HG02840 (cell line): ENCODE measurements at regions not wholly inside any gene's neighbourhood (a gene's known extent, or its start where the extent isn't known, plus 50 kb on each side); places are given as distances from the start of the nearest gene placed in this dataset.
"Not testable (repeated sequence)": the region's sequence is repeated elsewhere in the genome, so short reads cannot be mapped to it uniquely, and the experiment has no call there.

Experiments
- ATAC-seq: cut with Tn5 transposase; IDR thresholded peaks from one replicate; pipeline ENCODE4 v1.9.1; 2021; ENCODE audit warnings: mild to moderate bottlenecking, moderate library complexity, moderate number of reproducible peaks; ENCODE audit not compliant: unreplicated experiment, low FRiP score

DNA sequence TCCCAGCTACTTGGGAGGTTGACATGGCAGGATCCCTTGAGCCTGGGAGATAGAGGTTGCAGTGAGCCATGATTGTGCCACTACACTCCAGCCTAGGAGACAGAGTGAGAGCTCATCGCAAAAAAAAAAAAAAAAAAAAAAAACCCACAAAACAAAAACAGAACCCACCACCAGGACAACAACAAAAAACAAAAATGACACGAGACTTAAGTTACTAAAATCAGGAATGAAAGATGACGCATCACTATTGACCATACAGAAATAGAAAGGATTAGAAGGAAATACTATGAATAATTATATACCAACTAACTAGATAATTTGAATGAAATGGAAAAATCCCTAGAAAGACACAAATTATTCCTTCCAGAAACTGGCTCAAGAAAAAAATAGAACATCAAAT lies 432.4 kb upstream of the PMFBP1 start:
- no peak for ATAC-seq

DNA sequence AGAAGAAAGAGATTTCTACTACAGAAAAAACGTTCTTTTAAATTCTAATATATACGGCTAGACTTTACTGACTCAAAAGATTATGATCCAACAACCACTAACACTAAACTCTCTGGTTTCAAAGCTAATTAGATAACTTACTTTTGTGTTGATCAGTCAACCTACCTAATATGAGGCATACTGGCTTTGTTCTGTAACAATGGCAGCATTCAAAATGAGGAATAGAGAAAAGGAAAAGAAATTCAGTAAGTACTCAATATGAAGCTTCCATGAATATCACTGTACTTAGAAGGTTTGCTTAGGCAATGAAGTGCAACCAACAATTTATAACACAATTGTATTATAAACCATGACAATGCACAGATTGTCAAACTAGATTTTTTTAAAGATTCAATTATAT lies 430.5 kb upstream of the PMFBP1 start:
- no peak for ATAC-seq

DNA sequence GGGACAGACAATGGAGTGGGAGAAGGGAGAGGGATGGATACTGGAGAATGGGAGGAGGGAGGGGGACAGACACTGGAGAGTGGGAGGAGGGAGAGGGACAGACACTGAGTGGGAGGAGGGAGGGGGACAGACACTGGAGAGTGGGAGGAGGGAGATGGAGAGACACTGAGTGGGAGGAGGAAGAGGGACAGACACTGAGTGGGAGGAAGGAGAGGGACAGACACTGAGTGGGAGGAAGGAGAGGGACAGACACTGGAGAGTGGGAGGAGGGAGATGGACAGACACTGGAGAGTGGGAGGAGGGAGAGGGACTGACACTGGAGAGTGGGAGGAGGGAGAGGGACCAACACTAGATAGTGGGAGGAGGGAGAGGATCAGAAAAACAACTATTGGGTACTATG lies 426.7 kb upstream of the PMFBP1 start:
- ATAC-seq = no peak

DNA sequence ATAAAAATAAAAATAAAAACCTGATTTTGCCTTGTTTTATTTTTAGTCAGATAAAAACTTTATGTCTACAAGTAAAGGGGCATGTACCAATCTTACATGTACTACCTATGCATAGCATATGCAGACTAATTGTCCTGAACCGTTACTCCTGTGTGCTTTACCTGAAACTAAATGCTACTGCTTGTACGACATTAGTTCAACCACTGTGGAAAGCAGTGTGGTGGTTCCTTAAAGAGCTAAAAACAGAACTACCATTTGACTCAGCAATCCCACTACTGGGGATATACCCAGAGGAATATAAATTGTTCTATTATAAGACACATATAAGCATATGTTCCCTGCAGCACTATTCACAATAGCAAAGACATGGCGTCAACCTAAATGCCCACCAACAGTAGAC lies 426.0 kb upstream of the PMFBP1 start:
- no peak for ATAC-seq

DNA sequence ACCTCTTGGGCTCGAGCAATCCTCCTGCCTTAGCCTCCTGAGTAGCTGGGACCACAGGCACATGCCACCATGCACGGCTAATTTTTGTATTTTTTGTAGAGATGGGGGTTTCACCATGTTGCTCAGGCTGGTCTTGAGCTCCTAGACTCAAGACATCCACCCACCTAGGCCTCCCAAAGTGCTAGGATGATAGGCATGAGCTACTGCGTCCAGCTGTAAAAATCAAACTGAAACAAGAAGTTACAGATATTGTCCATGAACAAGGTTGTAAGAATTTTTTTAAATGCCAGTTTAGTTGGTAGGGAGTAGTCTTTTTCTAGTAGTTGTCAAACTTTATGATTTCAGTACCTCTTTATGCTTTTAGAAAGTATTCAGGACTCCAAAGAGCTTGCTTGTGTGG lies 424.4 kb upstream of the PMFBP1 start:
- ATAC-seq = no peak

DNA sequence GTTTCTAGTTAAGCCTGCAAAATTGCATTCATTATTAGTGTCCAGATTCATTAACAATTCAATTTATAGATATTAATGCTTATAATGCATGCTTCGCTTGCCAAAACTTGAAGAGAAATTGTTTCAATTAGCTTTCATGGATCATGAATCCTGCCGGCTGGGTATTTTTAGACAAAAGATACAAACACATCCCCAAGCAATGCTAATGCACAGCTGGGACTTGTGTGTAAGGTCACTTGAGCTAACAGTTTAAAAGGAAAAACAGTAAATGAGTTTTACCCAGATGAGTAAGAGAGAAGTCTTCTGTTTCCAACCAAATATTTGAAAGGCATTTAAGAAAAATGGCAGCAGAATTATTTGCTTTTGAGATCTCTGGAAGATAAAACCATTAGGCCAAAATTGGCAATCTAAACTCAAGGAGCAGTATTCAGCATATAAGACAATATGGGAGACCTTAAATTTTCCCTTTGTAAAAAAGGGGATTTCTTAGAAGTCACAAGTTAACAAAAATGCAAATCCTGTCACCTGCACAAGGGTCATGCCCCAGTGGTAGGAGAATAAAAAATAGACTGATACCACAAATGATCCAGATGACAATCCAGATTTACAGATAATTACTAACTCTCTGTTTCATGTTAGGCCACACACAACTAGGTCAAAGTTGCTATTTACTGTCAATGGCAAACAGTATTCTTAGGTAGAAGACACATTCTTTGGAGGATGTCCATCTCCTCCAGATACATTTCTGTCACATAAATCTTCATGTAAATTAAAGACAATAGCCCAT lies 418.4 kb upstream of the PMFBP1 start:
- peak; percentile 80 for ATAC-seq

DNA sequence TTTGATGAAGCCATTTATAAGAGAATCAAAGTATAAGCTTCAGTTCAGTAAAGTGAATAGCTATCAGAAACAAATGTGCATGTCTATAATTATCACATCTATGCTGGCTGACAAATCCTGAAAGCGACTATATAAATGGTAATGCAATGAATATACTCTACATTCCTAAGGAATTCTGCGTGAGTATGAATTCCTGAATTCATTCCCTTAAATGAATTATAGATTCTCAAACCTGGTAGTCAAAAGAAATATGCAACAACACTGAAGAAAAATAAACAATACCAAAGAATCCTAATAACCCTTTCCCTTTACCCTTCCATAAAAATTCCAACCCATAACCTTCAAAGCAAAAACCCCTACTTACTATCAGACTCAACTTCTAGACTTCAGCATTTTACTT lies 416.6 kb upstream of the PMFBP1 start:
- no peak for ATAC-seq

DNA sequence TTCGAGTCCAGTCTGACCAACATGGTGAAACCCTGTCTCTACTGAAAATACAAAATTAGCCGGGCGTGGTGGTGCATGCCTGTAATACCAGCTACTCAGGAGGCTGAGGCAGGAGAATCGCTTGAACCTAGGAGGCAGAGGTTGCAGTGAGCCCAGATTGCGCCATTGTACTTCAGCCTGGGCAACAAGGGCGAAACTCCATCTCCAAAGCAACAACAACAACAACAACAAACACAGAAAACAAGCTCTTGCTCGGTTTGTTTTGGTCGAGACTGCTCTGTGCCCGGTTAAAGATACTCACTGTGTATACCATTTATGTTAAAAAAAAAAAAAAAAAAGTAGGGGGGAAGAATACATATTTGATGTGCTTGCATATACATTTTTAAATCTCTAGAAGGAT lies 406.1 kb upstream of the PMFBP1 start:
- not testable (repeated sequence) for ATAC-seq

DNA sequence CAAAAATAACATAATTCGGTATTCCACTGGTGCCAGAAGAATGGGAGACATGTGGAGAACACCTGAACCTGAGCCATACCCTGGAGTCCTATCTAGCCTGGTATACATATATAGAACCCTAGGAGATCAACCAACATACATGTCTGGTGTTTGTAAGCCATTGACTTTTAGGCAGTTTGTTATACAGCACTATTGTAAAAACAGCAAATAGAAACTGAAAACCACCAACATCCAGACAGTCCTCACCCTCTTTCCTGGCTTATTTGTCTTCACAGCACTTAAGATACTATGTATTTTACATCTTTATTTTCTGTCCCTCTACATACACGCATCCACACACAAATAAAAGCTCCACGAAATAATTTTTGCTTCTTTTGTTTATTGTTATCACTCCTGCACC lies 404.2 kb upstream of the PMFBP1 start:
- ATAC-seq = no peak

DNA sequence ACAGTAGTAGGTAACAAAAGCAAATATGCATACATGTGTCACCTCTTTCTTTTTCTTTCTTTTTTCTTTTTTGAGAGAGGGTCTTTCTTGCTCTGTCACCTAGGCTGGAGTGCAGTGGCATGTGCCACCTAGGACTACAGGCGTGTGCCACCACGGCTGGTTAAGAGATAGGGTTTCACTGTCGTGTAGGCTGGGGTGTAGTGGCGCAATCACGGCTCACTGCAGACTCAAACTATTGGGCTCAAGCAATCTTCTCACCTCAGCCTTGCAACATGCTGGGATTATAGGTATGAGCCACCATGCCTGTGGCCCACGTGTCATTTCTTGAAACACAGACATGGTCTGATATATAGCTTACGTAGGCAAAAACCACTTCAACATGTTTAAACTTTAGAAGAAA lies 397.7 kb upstream of the PMFBP1 start:
- no peak for ATAC-seq

DNA sequence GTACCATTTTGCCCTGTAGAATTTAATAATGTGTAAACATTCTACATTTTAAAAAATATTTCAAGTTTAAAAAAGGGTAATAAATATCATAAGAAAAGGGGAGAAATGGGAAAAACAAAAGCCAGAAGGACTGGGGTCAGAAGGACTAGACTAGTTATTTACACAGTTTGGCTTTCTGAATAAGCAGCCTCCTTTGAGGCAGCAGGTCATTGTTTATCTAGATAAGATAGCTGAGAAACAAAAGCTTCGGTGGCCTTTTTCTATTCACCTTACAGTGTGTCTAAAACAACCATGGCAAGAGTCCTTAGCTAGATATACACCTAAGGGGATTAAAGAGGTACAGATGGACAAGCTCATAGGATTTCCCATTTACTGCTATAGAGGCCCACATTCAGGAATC lies 396.5 kb upstream of the PMFBP1 start:
- ATAC-seq = no peak

DNA sequence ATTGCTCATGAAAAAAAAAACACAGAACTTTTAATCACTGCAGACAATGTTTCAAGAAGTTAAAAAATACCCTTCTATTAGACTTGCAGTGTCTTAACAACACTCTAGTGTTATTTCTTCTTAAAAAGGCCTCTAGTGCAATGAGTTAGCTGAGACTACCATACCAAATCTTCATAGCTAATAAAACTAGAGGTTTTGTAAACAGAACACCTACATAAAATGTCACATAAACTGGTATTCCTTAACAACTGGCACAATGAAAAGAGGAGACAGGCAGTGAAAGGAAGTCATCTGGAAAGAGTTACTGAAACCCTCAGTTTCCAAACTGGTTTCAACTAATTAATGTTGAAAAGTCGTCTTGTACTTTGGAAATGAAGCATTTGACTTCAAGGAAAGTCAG lies 394.2 kb upstream of the PMFBP1 start:
- no peak for ATAC-seq

DNA sequence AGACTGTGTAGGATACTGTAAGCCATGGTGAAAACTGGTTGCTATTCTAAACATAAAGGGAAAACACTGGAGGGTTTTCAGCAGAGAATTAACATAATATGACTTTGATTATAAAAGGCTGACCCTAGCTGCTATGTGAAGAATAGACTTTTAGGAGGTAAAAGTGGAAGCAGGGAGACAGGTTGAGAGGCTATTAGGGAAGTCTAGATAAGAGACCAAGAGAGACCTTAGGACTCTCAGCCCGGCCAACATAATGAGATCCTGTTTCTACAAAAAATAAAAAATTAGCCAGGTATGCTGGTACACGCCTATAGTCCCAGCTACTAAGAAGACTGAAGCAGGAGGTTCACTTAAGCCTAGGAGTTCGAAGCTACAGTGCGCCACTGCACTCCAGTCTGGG lies 393.2 kb upstream of the PMFBP1 start:
- no peak for ATAC-seq

DNA sequence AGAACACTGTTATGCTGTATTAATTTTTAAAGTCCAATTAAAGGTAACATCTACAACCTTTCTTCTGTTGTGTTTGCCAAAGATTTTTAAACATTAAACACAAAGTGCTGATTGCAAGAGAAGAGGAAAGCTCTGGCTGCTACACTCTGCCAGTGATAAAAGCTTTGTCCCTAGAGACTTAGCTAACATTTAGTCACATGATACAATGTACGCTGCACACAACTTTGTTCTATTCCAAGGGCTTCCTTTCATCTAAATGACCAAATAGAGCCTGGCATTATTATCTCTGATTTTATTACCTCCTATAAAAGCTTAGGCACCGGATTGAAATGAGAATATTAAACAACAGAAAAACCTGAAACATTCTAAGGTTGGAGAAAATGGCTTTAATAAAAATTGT lies 388.7 kb upstream of the PMFBP1 start:
- no peak for ATAC-seq

DNA sequence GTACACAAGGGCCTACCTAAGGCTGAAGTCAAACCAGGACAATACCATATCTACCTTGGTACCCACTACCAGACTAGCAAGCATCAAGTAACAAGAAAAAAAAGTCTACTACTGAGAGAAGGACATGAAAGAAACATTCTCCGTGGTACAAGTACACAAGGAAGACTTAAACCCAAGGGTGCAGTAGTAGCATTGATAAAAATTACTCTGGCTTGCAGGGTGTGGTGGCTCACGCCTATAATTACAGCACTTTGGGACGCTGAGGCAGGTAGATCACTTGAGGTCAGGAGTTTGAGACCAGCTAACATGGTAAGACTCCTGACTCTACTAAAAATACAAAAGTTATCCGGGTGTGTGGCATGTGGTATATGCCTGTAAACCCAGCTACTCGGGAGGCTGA lies 386.5 kb upstream of the PMFBP1 start:
- no peak for ATAC-seq

DNA sequence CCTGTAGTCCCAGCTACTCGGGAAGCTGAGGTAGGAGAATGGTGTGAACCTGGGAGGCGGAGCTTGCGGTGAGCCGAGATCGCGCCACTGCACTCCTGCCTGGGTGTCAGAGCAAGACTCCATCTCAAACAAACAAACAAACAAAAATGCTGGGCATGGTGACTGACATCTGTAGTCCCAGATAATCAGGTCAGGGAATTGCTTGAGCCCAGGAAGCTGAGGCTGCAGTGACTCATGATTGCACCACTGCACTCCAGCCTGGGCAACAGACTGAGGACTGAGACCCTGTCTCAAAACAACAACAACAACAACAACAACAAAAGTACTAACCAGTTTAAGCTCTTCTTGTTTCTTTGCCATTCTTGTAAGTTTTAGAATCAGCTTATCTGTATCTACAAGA lies 383.0 kb upstream of the PMFBP1 start:
- no peak for ATAC-seq

DNA sequence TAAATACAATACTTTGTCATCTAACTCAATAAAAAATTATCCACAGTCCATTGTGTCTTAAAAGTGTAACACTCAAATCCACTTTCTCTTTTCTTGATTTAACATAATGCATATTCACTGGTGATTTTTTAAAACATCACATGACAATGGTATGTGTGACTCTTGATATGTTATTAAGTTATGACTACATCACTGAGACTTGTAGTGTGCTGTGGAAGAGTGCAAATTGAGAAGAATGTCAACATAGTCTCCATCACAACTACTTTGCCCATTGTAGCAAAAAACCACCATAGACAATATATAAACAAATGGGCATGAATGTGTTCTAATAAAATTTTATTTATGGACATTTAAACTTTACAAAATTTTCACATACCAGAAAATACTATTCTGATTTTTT lies 380.7 kb upstream of the PMFBP1 start:
- ATAC-seq = no peak

DNA sequence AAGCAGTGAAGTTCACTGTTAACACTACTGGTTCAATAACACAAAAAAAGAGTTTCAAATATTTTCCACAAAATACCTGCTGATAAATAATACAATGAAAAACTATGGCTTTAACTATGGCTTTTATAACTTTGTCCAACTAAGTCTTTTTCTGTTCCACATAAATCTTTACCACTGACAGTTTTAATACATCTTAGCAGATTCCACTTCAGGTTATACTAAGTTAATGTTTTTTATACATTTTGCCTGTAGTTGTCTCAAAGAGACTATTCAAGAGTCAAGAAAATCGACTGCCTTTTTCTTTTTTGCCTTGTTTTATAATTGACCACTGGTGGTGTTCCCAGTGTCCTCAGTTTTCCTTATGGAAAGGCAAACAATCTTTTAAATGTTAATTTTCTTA lies 379.7 kb upstream of the PMFBP1 start:
- ATAC-seq = no peak

DNA sequence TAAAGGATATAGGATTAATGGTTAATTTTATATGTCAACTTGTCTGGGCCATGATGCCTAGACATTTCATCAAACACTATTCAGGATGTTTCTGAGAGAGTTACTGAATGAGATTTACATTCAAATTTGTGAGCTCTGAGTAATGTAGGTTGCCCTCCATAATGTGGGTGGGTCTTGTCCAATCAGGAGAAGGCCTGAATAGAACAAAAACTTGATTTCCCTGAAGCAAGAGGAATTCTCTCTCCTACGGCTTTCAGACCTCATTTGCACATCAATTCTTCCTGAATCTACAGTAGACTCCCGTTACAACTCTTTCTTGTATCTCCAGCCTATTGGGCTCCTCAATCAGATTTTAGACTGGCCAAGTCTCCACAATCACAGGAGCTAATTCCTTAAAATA lies 377.9 kb upstream of the PMFBP1 start:
- ATAC-seq = no peak

DNA sequence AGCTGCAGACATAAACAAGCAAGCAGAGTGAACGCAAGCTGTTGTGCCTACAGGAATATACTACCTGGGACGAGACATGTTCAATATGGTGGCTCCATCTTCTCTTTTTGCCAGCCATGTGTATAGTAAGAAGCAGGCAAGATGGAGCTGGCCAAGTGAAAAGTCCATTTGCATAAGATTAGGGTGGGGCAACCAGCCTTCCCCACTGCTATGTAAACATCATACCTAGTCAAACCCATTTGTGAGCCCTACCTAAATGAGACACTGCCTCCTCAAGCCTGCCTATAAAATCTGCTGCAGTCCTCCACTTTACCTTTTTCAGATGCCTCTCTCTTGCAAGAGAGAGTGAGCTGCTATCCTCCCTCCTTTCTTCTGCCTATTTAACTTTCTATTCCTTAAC lies 370.1 kb upstream of the PMFBP1 start:
- no peak for ATAC-seq

DNA sequence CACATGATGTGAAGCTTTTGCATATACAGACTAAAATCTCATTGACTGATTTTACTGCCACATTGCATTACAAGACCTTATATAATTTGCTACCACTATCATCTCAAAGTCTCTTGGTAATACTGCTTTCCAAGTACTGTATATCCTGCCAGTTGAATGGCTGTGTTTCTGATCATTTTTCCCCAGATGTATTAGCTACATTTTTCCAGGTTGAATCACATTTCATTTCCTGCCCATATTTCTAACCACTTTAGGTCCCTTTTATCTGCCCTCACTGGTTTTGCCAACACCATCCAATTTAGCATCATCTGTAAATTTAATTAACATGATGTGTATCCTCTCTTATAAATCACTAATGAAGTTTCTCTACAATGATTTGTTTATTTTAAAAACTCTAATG lies 365.7 kb upstream of the PMFBP1 start:
- ATAC-seq = no peak

DNA sequence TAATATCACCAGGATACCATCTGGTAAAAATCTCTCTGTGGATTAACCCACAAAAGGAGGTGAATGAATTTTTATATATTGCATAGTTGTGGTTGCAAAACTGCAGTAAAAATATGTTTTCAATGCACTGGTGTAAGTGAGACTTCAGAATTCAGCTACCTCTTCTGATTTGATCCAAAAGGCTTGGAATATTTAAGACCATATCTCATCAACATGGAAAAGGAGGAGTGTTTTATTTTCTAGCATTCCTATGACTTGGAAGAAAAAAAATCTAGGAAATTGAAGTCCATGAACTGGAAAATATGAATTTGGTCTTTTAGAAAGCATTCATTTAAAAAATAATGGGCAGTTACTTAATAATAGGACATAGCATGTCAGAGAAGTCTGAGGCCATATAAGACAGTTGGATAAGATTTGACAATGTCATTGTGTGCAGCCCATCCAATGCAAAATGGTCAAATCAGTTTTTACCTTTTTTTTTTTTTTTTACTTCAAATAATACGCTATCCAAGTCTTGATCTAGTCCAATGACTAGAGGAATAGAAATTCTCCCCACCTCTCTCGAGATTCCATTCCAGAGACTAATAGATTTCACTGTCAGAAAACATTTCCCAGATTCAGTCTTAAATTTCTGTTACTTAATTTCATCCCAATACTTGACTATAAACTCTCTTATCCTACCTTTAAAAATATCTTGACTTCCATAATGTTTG lies 364.9 kb upstream of the PMFBP1 start:
- ATAC-seq = no peak
